Caco-2 (cell line): ENCODE measurements at regions not wholly inside any gene's neighbourhood (a gene's known extent, or its start where the extent isn't known, plus 50 kb on each side); places are given as distances from the start of the nearest gene placed in this dataset.

Experiments
- BruUV-seq: library from RNA; stranded (reverse); fragments of 400-500 nt; replicated peaks from 2 replicates; lab custom pipeline; 2021; lab: Mats Ljungman, UMichigan
- CTCF ChIA-PET: fragments of 300-600 bp; sonication (Branson Sonifier 250); formaldehyde crosslinking; loops from one replicate; lab custom pipeline; 2022; ENCODE audit warnings: antibody characterized with exemption; lab: Charles Lee
- POLR2A ChIA-PET: fragments of 300-600 bp; sonication (Branson Sonifier 250); formaldehyde crosslinking; loops from one replicate; lab custom pipeline; 2022; ENCODE audit warnings: antibody characterized with exemption; lab: Charles Lee
- DNase-seq, 2 experiments: peaks; one replicate each; pipeline versions ENCODE4 v3.0.0 to v3.0.0-alpha.2; 2020 to 2022
- H3K27me3 ChIP-seq: replicated peaks from 2 replicates; pipeline ENCODE4 v1.6.0; 2011; ENCODE audit warnings: low read length; ENCODE audit not compliant: control insufficient read depth, insufficient read depth
- H3K36me3 ChIP-seq: 2 replicates; pipeline ENCODE4 v1.5.1; 2011; ENCODE audit warnings: low read length; ENCODE audit not compliant: control insufficient read depth, insufficient read depth
- H3K4me1 ChIP-seq: fragments of 250-450 bp; sonication (Bioruptor Pico); 2 replicates; pipeline ENCODE4 v1.5.1; 2020; ENCODE audit warnings: mild to moderate bottlenecking
- H3K4me3 ChIP-seq: 2 replicates; pipeline ENCODE4 v1.5.1; 2011; ENCODE audit warnings: low read depth, mild to moderate bottlenecking, control low read depth, low read length
- H3K9me3 ChIP-seq: fragments of 250-450 bp; sonication (Bioruptor Pico); 2 replicates; pipeline ENCODE4 v1.5.1; 2020; ENCODE audit warnings: mild to moderate bottlenecking, moderate library complexity
- H3K27ac Mint-ChIP-seq: one replicate; pipeline ENCODE4 v1.8.0; 2022; ENCODE audit warnings: mixed read lengths; ENCODE audit not compliant: unreplicated experiment
- H3K27me3 Mint-ChIP-seq: one replicate; pipeline ENCODE4 v1.8.0; 2022; ENCODE audit warnings: mixed read lengths; ENCODE audit not compliant: insufficient read depth, unreplicated experiment
- H3K36me3 Mint-ChIP-seq: one replicate; pipeline ENCODE4 v1.8.0; 2022; ENCODE audit warnings: mild to moderate bottlenecking, mixed read lengths; ENCODE audit not compliant: insufficient read depth, unreplicated experiment
- H3K4me1 Mint-ChIP-seq: one replicate; pipeline ENCODE4 v1.8.0; 2022; ENCODE audit warnings: low read depth, mixed read lengths; ENCODE audit not compliant: unreplicated experiment
- H3K4me3 Mint-ChIP-seq: one replicate; pipeline ENCODE4 v1.8.0; 2022; ENCODE audit warnings: mild to moderate bottlenecking, moderate library complexity, mixed read lengths; ENCODE audit not compliant: unreplicated experiment
- H3K9me3 Mint-ChIP-seq: one replicate; pipeline ENCODE4 v1.8.0; 2022; ENCODE audit warnings: mixed read lengths; ENCODE audit not compliant: unreplicated experiment
- CTCF ChIP-seq, 2 experiments: fragments of 200-600 bp in 1 of 2; IDR thresholded peaks; 1 replicate in 1 of 2; 2 replicates in 1 of 2; pipeline versions ENCODE4 v1.5.1 to v1.8.0; 2011 to 2022; ENCODE audit warnings: antibody characterized with exemption in 1 of 2, control low read depth in 1 of 2, inconsistent platforms in 1 of 2, low read depth in 1 of 2, low read length in 1 of 2, mild to moderate bottlenecking in 1 of 2, moderate library complexity in 1 of 2; ENCODE audit not compliant: insufficient read depth in 1 of 2, severe bottlenecking in 1 of 2, unreplicated experiment in 1 of 2
- intact Hi-C: fragments of 100-400 bp; cut with micrococcal nuclease; formaldehyde crosslinking; loops from one replicate; pipeline ENCODE4 v1.10.0; 2022; ENCODE audit not compliant: unreplicated experiment

- H3K4me3 ChIP-seq, result no peak overlapping the region
- no peaks in the 10 kb centered on the region for H3K36me3 Mint-ChIP-seq
- no peak overlapping the region for H3K27ac Mint-ChIP-seq
- H3K4me1 ChIP-seq, result no peaks in the 10 kb centered on the region
- POLR2A ChIA-PET, result no interaction called here
- DNase-seq, result no peak
- no peak overlapping the region for H3K4me3 Mint-ChIP-seq
- H3K36me3 ChIP-seq, result no peaks in the 10 kb centered on the region
- CTCF ChIA-PET, result no interaction called here
- no peaks in the 10 kb centered on the region for H3K27me3 ChIP-seq
- intact Hi-C loops, result no loop called here
- no peaks in the 10 kb centered on the region for H3K9me3 ChIP-seq
- no peaks in the 10 kb centered on the region for H3K4me1 Mint-ChIP-seq
- no peaks in the 10 kb centered on the region for H3K27me3 Mint-ChIP-seq
- TF ChIP-seq CTCF (IDR thresholded peaks at IDR 0.05; ENCODE audit: insufficient read depth in 1 of 2, low read depth in 1 of 2, low read length in 1 of 2, severe bottlenecking in 1 of 2, unreplicated experiment in 1 of 2), result no peak
- no TSS peak for BruUV-seq
- H3K9me3 Mint-ChIP-seq, result no peaks in the 10 kb centered on the region
Measured at GRCh38 chr7:42744746-42745145, 167.1 kb downstream of the C7orf25 start.

GRCh38 chr7:42743077-42743858 lies 168.6 kb downstream of the C7orf25 start:
- Mint-ChIP-seq H3K27ac (no peak overlapping the region), H3K4me1 (no peaks in the 10 kb centered on the region), H3K36me3 (no peaks in the 10 kb centered on the region), H3K27me3 (peaks cover 2% of the 10 kb centered on the region), H3K9me3 (no peaks in the 10 kb centered on the region), H3K4me3 (no peak overlapping the region)
- no TSS peak for BruUV-seq
- Histone ChIP-seq H3K4me3 (no peak overlapping the region), H3K9me3 (no peaks in the 10 kb centered on the region), H3K4me1 (no peaks in the 10 kb centered on the region), H3K36me3 (no peaks in the 10 kb centered on the region), H3K27me3 (no peaks in the 10 kb centered on the region)
- ChIA-PET CTCF (no interaction called here), POLR2A (no interaction called here)
- no peak for DNase-seq
- intact Hi-C loops, result no loop called here
- no peak for TF ChIP-seq CTCF (IDR thresholded peaks at IDR 0.05; ENCODE audit: insufficient read depth in 1 of 2, low read depth in 1 of 2, low read length in 1 of 2, severe bottlenecking in 1 of 2, unreplicated experiment in 1 of 2)

- TF ChIP-seq CTCF (IDR thresholded peaks at IDR 0.05; ENCODE audit: insufficient read depth in 1 of 2, low read depth in 1 of 2, low read length in 1 of 2, severe bottlenecking in 1 of 2, unreplicated experiment in 1 of 2), result no peak
- POLR2A ChIA-PET, result no interaction called here
- H3K36me3 ChIP-seq, result no peaks in the 10 kb centered on the region
- H3K27me3 ChIP-seq, result no peaks in the 10 kb centered on the region
- no peak overlapping the region for H3K27ac Mint-ChIP-seq
- no peaks in the 10 kb centered on the region for H3K4me1 ChIP-seq
- no peaks in the 10 kb centered on the region for H3K9me3 ChIP-seq
- intact Hi-C loops, result no loop called here
- H3K4me3 Mint-ChIP-seq, result no peak overlapping the region
- no peak for DNase-seq
- H3K9me3 Mint-ChIP-seq, result no peaks in the 10 kb centered on the region
- H3K36me3 Mint-ChIP-seq, result no peaks in the 10 kb centered on the region
- CTCF ChIA-PET, result no interaction called here
- H3K4me1 Mint-ChIP-seq, result no peaks in the 10 kb centered on the region
- BruUV-seq, result no TSS peak
- no peak overlapping the region for H3K4me3 ChIP-seq
- H3K27me3 Mint-ChIP-seq, result peaks cover 3% of the 10 kb centered on the region
Measured at GRCh38 chr7:42742318-42742717, 169.6 kb downstream of the C7orf25 start.
